Stomach (tissue), 4 donors: ENCODE measurements at regions not wholly inside any gene's neighbourhood (a gene's known extent, or its start where the extent isn't known, plus 50 kb on each side); places are given as distances from the start of the nearest gene placed in this dataset.

Experiments
- CTCF ChIP-seq, 7 experiments: fragments of 450-650 bp in 4 of 7; fragments of 200-600 bp in 3 of 7; sonication (generic) in 3 of 7; IDR thresholded peaks; one replicate each; pipeline ENCODE4 v1.5.1; 2016 to 2019; ENCODE audit warnings: antibody characterized with exemption in 7 of 7, control low read depth in 2 of 7, mild to moderate bottlenecking in 1 of 7
- POLR2A ChIP-seq, 4 donors: fragments of 450-650 bp; IDR thresholded peaks; one replicate each; pipeline ENCODE4 v1.6.1; 2016; ENCODE audit warnings: antibody characterized with exemption in 4 of 4, control low read depth in 2 of 4, mild to moderate bottlenecking in 1 of 4, moderate library complexity in 1 of 4

- TF ChIP-seq CTCF (IDR thresholded peaks at IDR 0.05) (no peak), POLR2A (IDR thresholded peaks at IDR 0.05) (no peak)
Measured at GRCh38 chr18:73961804-73962203, 185.8 kb downstream of the FBXO15 start.
